ENCODE measurements at regions not wholly inside any gene's neighbourhood (a gene's known extent, or its start where the extent isn't known, plus 50 kb on each side); places are given as distances from the start of the nearest gene placed in this dataset.

- no peak for DNase-seq (ENCODE audit: low read depth)
- TF ChIP-seq CTCF (IDR thresholded peaks at IDR 0.05; ENCODE audit: low read length, missing control alignments) = no peak
- no peak overlapping the region for H3K4me3 ChIP-seq (replicated peaks; ENCODE audit: low read depth, low read length)
These were observed 112.3 kb upstream of the RPS6KA2 start for GRCh38 chr6:166739117-166739975.

- DNase-seq (ENCODE audit: low read depth) = peak; percentile 10
- TF ChIP-seq CTCF (IDR thresholded peaks at IDR 0.05; ENCODE audit: low read length, missing control alignments) = no peak
These were observed 111.5 kb upstream of the RPS6KA2 start for GRCh38 chr6:166738386-166739116.

DNA sequence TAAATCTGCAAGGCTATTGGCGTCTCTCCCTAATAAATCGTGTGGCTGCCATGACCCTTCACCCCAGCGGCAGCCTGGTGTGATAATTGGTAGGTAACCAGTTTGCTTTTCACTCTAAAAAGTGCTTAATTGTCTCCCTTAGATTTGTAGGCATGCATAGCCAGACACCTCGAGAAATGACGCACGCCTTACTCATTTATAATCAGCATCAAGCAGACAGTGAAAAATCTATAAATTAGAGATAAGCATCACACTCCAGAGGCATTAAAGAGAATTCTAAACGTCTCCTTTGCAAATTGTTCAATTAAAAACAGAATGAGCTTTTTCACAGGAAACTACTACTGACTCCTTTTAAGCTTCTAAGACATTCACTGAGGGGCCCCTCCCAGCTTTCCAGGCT lies 110.2 kb upstream of the RPS6KA2 start:
- TF ChIP-seq CTCF (IDR thresholded peaks at IDR 0.05; ENCODE audit: low read length, missing control alignments) = no peak

More at GRCh38 chr6:166738386-166739116, 111.5 kb upstream of the RPS6KA2 start:
- no peak overlapping the region for H3K4me3 ChIP-seq (replicated peaks; ENCODE audit: low read depth, low read length)

GRCh38 chr6:166736634-166737033 lies 109.6 kb upstream of the RPS6KA2 start:
- no peak for TF ChIP-seq CTCF (IDR thresholded peaks at IDR 0.05; ENCODE audit: low read length, missing control alignments)
- H3K4me3 ChIP-seq (replicated peaks; ENCODE audit: low read depth, low read length) = no peak overlapping the region
- peak; percentile 53 for DNase-seq (ENCODE audit: low read depth)

More for the DNA sequence above, 110.2 kb upstream of the RPS6KA2 start:
- no peak overlapping the region for H3K4me3 ChIP-seq (replicated peaks; ENCODE audit: low read depth, low read length)
- DNase-seq (ENCODE audit: low read depth) = no peak

- DNase-seq (ENCODE audit: low read depth) = no peak
- no peak overlapping the region for H3K4me3 ChIP-seq (replicated peaks; ENCODE audit: low read depth, low read length)
- TF ChIP-seq CTCF (IDR thresholded peaks at IDR 0.05; ENCODE audit: low read length, missing control alignments) = no peak
These were observed 106.8 kb upstream of the RPS6KA2 start for GRCh38 chr6:166733900-166734299.

GRCh38 chr6:166729658-166730057 lies 102.6 kb upstream of the RPS6KA2 start:
- no peak for TF ChIP-seq CTCF (IDR thresholded peaks at IDR 0.05; ENCODE audit: low read length, missing control alignments)
- H3K4me3 ChIP-seq (replicated peaks; ENCODE audit: low read depth, low read length) = no peak overlapping the region
- DNase-seq (ENCODE audit: low read depth) = no peak
